Right lung (tissue), 2 donors: ENCODE measurements at regions not wholly inside any gene's neighbourhood (a gene's known extent, or its start where the extent isn't known, plus 50 kb on each side); places are given as distances from the start of the nearest gene placed in this dataset.

ENCODE experiments used
- DNase-seq, 2 donors: peaks; one replicate each; pipeline ENCODE4 v3.0.0-alpha.2; 2013

GRCh38 chr4:126775485-126776106 is 857.2 kb upstream of the INTU start:
- DNase-seq, result no peak

GRCh38 chr4:126776361-126776760 is 856.4 kb upstream of the INTU start:
- DNase-seq, result no peak

- DNase-seq, result no peak
Observed at GRCh38 chr4:126777649-126778048, 855.1 kb upstream of the INTU start.

GRCh38 chr4:126778348-126778747 is 854.4 kb upstream of the INTU start:
- DNase-seq, result no peak

GRCh38 chr4:126779001-126779400 is 853.8 kb upstream of the INTU start:
- DNase-seq, result no peak

GRCh38 chr4:126779436-126780166 is 853.2 kb upstream of the INTU start:
- no peak for DNase-seq

GRCh38 chr4:126783191-126783590 is 849.6 kb upstream of the INTU start:
- no peak for DNase-seq

GRCh38 chr4:126784966-126785580 is 847.7 kb upstream of the INTU start:
- no peak for DNase-seq

- no peak for DNase-seq
Observed at GRCh38 chr4:126790633-126791032, 842.1 kb upstream of the INTU start.

- no peak for DNase-seq
Observed at GRCh38 chr4:126794363-126794762, 838.4 kb upstream of the INTU start.

- DNase-seq, result no peak
Observed at GRCh38 chr4:126798214-126798613, 834.5 kb upstream of the INTU start.

- DNase-seq, result peak; percentile 58 to 64
Observed at GRCh38 chr4:126799416-126799815, 833.3 kb upstream of the INTU start.

- peak; percentile 15 to 18 for DNase-seq
Observed at GRCh38 chr4:126799971-126800574, 832.7 kb upstream of the INTU start.

GRCh38 chr4:126800575-126801141 is 832.1 kb upstream of the INTU start:
- peak; percentile 49 to 58 for DNase-seq

GRCh38 chr4:126807132-126807531 is 825.6 kb upstream of the INTU start:
- no peak for DNase-seq

- DNase-seq, result no peak
Observed at GRCh38 chr4:126812076-126812475, 820.7 kb upstream of the INTU start.

- no peak for DNase-seq
Observed at GRCh38 chr4:126820631-126821030, 812.1 kb upstream of the INTU start.

- DNase-seq, result no peak
Observed at GRCh38 chr4:126821152-126821551, 811.6 kb upstream of the INTU start.

- no peak for DNase-seq
Observed at GRCh38 chr4:126825083-126825482, 807.7 kb upstream of the INTU start.

GRCh38 chr4:126827669-126828068 is 805.1 kb upstream of the INTU start:
- no peak for DNase-seq

- DNase-seq, result no peak
Observed at GRCh38 chr4:126834854-126835253, 797.9 kb upstream of the INTU start.

GRCh38 chr4:126838941-126839679 is 793.6 kb upstream of the INTU start:
- peak in 1 of 2 donors; percentile 6 for DNase-seq
